Spleen (tissue), 7 donors: ENCODE measurements at regions not wholly inside any gene's neighbourhood (a gene's known extent, or its start where the extent isn't known, plus 50 kb on each side); places are given as distances from the start of the nearest gene placed in this dataset.

Experiments used
- CTCF ChIP-seq, 11 experiments: fragments of 200-600 bp in 7 of 11; fragments of 450-650 bp in 4 of 11; sonication (generic) in 4 of 11; IDR thresholded peaks in 8 of 11; conservative IDR thresholded peaks in 3 of 11; 1 replicate in 7 of 11; 2 replicates in 4 of 11; pipeline versions ENCODE4 v1.4.0 to v1.8.0; 2016 to 2021; ENCODE audit warnings: antibody characterized with exemption in 11 of 11, inconsistent platforms in 4 of 11, mild to moderate bottlenecking in 1 of 11
- POLR2A ChIP-seq, 3 donors: fragments of 450-650 bp; IDR thresholded peaks; one replicate each; pipeline ENCODE4 v1.5.1; 2017; ENCODE audit warnings: antibody characterized with exemption in 3 of 3, mild to moderate bottlenecking in 1 of 3
- POLR2AphosphoS5 ChIP-seq, 3 donors: sonication (generic); formaldehyde crosslinking; IDR thresholded peaks; one replicate each; pipeline ENCODE4 v1.5.1; 2017; ENCODE audit warnings: antibody characterized with exemption in 3 of 3
- donor health status: DM: no; HTN: no; CAD: no; lungs with moderate emphysema.
- donor health status: DM: no; HTN: no; CAD: no.
- donor health status: DM: no; HTN: no; CAD: no.

GRCh38 chr1:217135569-217135915, 412.3 kb upstream of the ESRRG start:
- TF ChIP-seq CTCF (IDR thresholded peaks at IDR 0.05 in 8 of 11, conservative IDR thresholded peaks at IDR 0.05 in 3 of 11) (no peak), POLR2AphosphoS5 (IDR thresholded peaks at IDR 0.05) (no peak), POLR2A (IDR thresholded peaks at IDR 0.05) (no peak)
